H1 (cell line): ENCODE measurements at regions not wholly inside any gene's neighbourhood (a gene's known extent, or its start where the extent isn't known, plus 50 kb on each side); places are given as distances from the start of the nearest gene placed in this dataset.
A peak's percentile ranks its signal among the peaks of the same experiment; 100 is the strongest.

Experiments
- CTCF ChIA-PET: fragments of 300-600 bp; sonication (Branson Sonifier 250); formaldehyde crosslinking; loops from one replicate; lab custom pipeline; 2021; ENCODE audit not compliant: partially characterized antibody; lab: Charles Lee
- POLR2A ChIA-PET: fragments of 300-600 bp; sonication (Branson Sonifier 250); formaldehyde crosslinking; loops from one replicate; lab custom pipeline; 2021; ENCODE audit warnings: inconsistent platforms; ENCODE audit not compliant: partially characterized antibody; lab: Charles Lee
- DNase-seq, 2 experiments: peaks; one replicate each; pipeline versions ENCODE4 v3.0.0 to v3.0.0-alpha.2; 2010 to 2022; ENCODE audit warnings: low spot score in 2 of 2, low read depth in 1 of 2, mixed read lengths in 1 of 2
- FAIRE-seq: peaks from 2 replicates; lab custom pipeline; 2011; peaks lifted over from hg19 to GRCh38; lab: Jason Lieb, UNC
- H2AFZ ChIP-seq: 2 replicates; pipeline ENCODE4 v1.8.1; 2012; ENCODE audit warnings: low read length, inconsistent platforms
- H2AK5ac ChIP-seq: 2 replicates; pipeline ENCODE4 v1.6.1; 2013; ENCODE audit warnings: low read depth, low read length
- H2BK120ac ChIP-seq: replicated peaks from 2 replicates; pipeline ENCODE3; 2013; ENCODE audit warnings: low read depth, low read length, inconsistent platforms
- H2BK12ac ChIP-seq: 2 replicates; pipeline ENCODE4 v1.6.1; 2013; ENCODE audit warnings: low read depth, low read length
- H2BK15ac ChIP-seq: 2 replicates; pipeline ENCODE4 v1.6.1; 2013; ENCODE audit warnings: low read length
- H2BK20ac ChIP-seq: 2 replicates; pipeline ENCODE4 v1.6.1; 2013; ENCODE audit warnings: low read length
- H2BK5ac ChIP-seq: 2 replicates; pipeline ENCODE4 v1.6.1; 2013; ENCODE audit warnings: low read depth, low read length
- H3K14ac ChIP-seq: 2 replicates; pipeline ENCODE4 v1.6.1; 2013; ENCODE audit warnings: inconsistent platforms; ENCODE audit not compliant: insufficient read length
- H3K18ac ChIP-seq: 2 replicates; pipeline ENCODE4 v1.6.1; 2013; ENCODE audit warnings: low read length; ENCODE audit errors: extremely low read depth
- H3K23ac ChIP-seq: 2 replicates; pipeline ENCODE4 v1.6.1; 2013; ENCODE audit warnings: inconsistent platforms; ENCODE audit not compliant: insufficient read length
- H3K23me2 ChIP-seq: 2 replicates; pipeline ENCODE4 v1.6.1; 2013; ENCODE audit warnings: low read depth, low read length
- H3K27ac ChIP-seq: 2 replicates; pipeline ENCODE4 v1.6.1; 2011; ENCODE audit warnings: low read depth, low read length, inconsistent platforms
- H3K27me3 ChIP-seq, 4 experiments: replicated peaks in 1 of 4; 1 replicate in 1 of 4; 2 replicates in 3 of 4; pipeline versions ENCODE4 v1.6.1 to v1.8.1; 2011 to 2013; ENCODE audit warnings: low read length in 3 of 4, mild to moderate bottlenecking in 3 of 4, inconsistent platforms in 2 of 4, mixed read lengths in 2 of 4, moderate library complexity in 1 of 4; ENCODE audit not compliant: control insufficient read depth in 3 of 4, insufficient read depth in 3 of 4; ENCODE audit errors: extremely low read depth in 1 of 4
- H3K36me3 ChIP-seq, 4 experiments: 2 replicates each; pipeline versions ENCODE4 v1.6.1 to v1.8.1; 2011 to 2013; ENCODE audit warnings: mild to moderate bottlenecking in 4 of 4, low read length in 3 of 4, moderate library complexity in 2 of 4, control low read depth in 1 of 4, inconsistent platforms in 1 of 4; ENCODE audit not compliant: insufficient read depth in 4 of 4, control insufficient read depth in 2 of 4
- H3K4ac ChIP-seq: replicated peaks from 2 replicates; pipeline ENCODE3; 2013; ENCODE audit warnings: low read length, low read depth, mixed read lengths, inconsistent platforms; ENCODE audit not compliant: insufficient read length
- H3K4me1 ChIP-seq, 4 experiments: replicated peaks in 1 of 4; 1 replicate in 1 of 4; 2 replicates in 3 of 4; pipeline versions ENCODE4 v1.6.1 to v1.8.1; 2011 to 2013; ENCODE audit warnings: low read length in 3 of 4, inconsistent platforms in 2 of 4, mixed read lengths in 1 of 4; ENCODE audit not compliant: insufficient read depth in 4 of 4, control insufficient read depth in 3 of 4
- H3K4me2 ChIP-seq, 2 experiments: 2 replicates each; pipeline versions ENCODE4 v1.6.1 to v1.8.1; 2011 to 2013; ENCODE audit warnings: low read depth in 2 of 2, low read length in 2 of 2, control low read depth in 1 of 2, inconsistent platforms in 1 of 2, mild to moderate bottlenecking in 1 of 2; ENCODE audit not compliant: insufficient read depth in 1 of 2
- H3K4me3 ChIP-seq, 4 experiments: fragments of 200-600, 300-600 bp in 1 of 4; sonication (generic), shearing (Covaris generic), sonication (Bioruptor Twin) in 1 of 4; 2 replicates each; pipeline versions ENCODE4 v1.5.1 to v1.8.1; 2011 to 2016; ENCODE audit warnings: low read length in 4 of 4, low read depth in 3 of 4, control low read depth in 2 of 4, inconsistent platforms in 2 of 4, mild to moderate bottlenecking in 2 of 4, mixed read lengths in 1 of 4, moderate library complexity in 1 of 4; ENCODE audit not compliant: insufficient read depth in 2 of 4; ENCODE audit errors: extremely low read depth in 1 of 4
- H3K56ac ChIP-seq: replicated peaks from 2 replicates; pipeline ENCODE3; 2013; ENCODE audit warnings: low read depth, mild to moderate bottlenecking, mixed read lengths, low read length, inconsistent platforms; ENCODE audit not compliant: insufficient read length
- H3K79me1 ChIP-seq: 2 replicates; pipeline ENCODE4 v1.6.1; 2013; ENCODE audit warnings: low read depth, low read length, control low read depth
- H3K79me2 ChIP-seq, 2 experiments: 2 replicates each; pipeline versions ENCODE4 v1.6.1 to v1.8.1; 2012 to 2013; ENCODE audit warnings: low read length in 2 of 2, mild to moderate bottlenecking in 2 of 2, inconsistent platforms in 1 of 2; ENCODE audit not compliant: insufficient read depth in 2 of 2, control insufficient read depth in 1 of 2
- H3K9ac ChIP-seq, 4 experiments: replicated peaks in 1 of 4; 1 replicate in 1 of 4; 2 replicates in 3 of 4; pipeline versions ENCODE4 v1.6.1 to v1.8.1; 2011 to 2013; ENCODE audit warnings: low read depth in 3 of 4, low read length in 3 of 4, control low read depth in 2 of 4, mild to moderate bottlenecking in 2 of 4, moderate library complexity in 2 of 4, inconsistent platforms in 1 of 4; ENCODE audit errors: extremely low read depth in 1 of 4
- H3K9me3 ChIP-seq, 2 experiments: 2 replicates each; pipeline versions ENCODE4 v1.6.1 to v1.8.1; 2012 to 2013; ENCODE audit warnings: mild to moderate bottlenecking in 2 of 2, moderate library complexity in 2 of 2, control low read depth in 1 of 2, inconsistent platforms in 1 of 2, low read depth in 1 of 2, low read length in 1 of 2, mixed read lengths in 1 of 2; ENCODE audit not compliant: insufficient read depth in 2 of 2
- H4K20me1 ChIP-seq, 2 experiments: replicated peaks in 1 of 2; 2 replicates each; pipeline versions ENCODE3 to v1.8.1; 2011 to 2013; ENCODE audit warnings: inconsistent platforms in 2 of 2, low read length in 2 of 2, mild to moderate bottlenecking in 1 of 2; ENCODE audit not compliant: insufficient read depth in 2 of 2, control insufficient read depth in 1 of 2
- H4K5ac ChIP-seq: 2 replicates; pipeline ENCODE4 v1.6.1; 2013; ENCODE audit warnings: low read length, low read depth, mixed read lengths, inconsistent platforms; ENCODE audit not compliant: insufficient read length
- H4K8ac ChIP-seq: 2 replicates; pipeline ENCODE4 v1.8.0; 2013; ENCODE audit warnings: mild to moderate bottlenecking, moderate library complexity, low read length, inconsistent platforms; ENCODE audit not compliant: insufficient read depth; ENCODE audit errors: extremely low read depth
- H4K91ac ChIP-seq: replicated peaks from 2 replicates; pipeline ENCODE3; 2013; ENCODE audit warnings: low read length, mixed read lengths, inconsistent platforms; ENCODE audit not compliant: insufficient read length
- CBX8 ChIP-seq: fragments of 300-800, 300-1000 bp; sonication (generic); IDR thresholded peaks from 2 replicates; pipeline ENCODE4 v1.7.1; 2016; ENCODE audit warnings: low read depth, low read length, borderline replicate concordance
- CTCF ChIP-seq, 3 experiments: IDR thresholded peaks; 1 replicate in 2 of 3; 2 replicates in 1 of 3; pipeline versions ENCODE4 v1.5.1 to v1.6.1; 2011; ENCODE audit warnings: low read length in 3 of 3, mild to moderate bottlenecking in 3 of 3, inconsistent platforms in 2 of 3, low read depth in 1 of 3, moderate library complexity in 1 of 3; ENCODE audit not compliant: insufficient read depth in 1 of 3; ENCODE audit errors: control extremely low read depth in 1 of 3
- HDAC2 ChIP-seq, 2 experiments: fragments of 300-600 bp in 1 of 2; sonication (generic) in 1 of 2; IDR thresholded peaks; 2 replicates each; pipeline ENCODE4 v1.6.1; 2011 to 2012; ENCODE audit warnings: low read depth in 2 of 2, low read length in 2 of 2, mild to moderate bottlenecking in 2 of 2, moderate library complexity in 2 of 2, borderline replicate concordance in 1 of 2, inconsistent platforms in 1 of 2
- MAX ChIP-seq: IDR thresholded peaks from 2 replicates; pipeline ENCODE4 v1.6.1; 2012; ENCODE audit warnings: inconsistent platforms
- RAD21 ChIP-seq, 2 experiments: IDR thresholded peaks in 1 of 2; conservative IDR thresholded peaks in 1 of 2; 2 replicates each; pipeline ENCODE4 v1.6.1; 2011; ENCODE audit warnings: low read depth in 2 of 2, low read length in 2 of 2, improper control_type of control experiment in 1 of 2, inconsistent platforms in 1 of 2, mild to moderate bottlenecking in 1 of 2, moderate library complexity in 1 of 2
- TBP ChIP-seq: IDR thresholded peaks from 2 replicates; pipeline ENCODE4 v1.6.1; 2011; ENCODE audit warnings: low read depth, low read length, improper control_type of control experiment
- YY1 ChIP-seq: IDR thresholded peaks from 2 replicates; pipeline ENCODE4 v1.6.1; 2011; ENCODE audit warnings: low read depth, mild to moderate bottlenecking, low read length
- WGBS, 2 experiments: shearing (Covaris generic) in 1 of 2; methylation state at CpG; one replicate each; pipeline versions ENCODE4 v1.1.6 to v1.1.7; 2013 to 2015; ENCODE audit warnings: low lambda C conversion rate in 2 of 2, mixed read lengths in 2 of 2, inconsistent platforms in 1 of 2, low coverage in 1 of 2, missing lambda C conversion rate in 1 of 2; ENCODE audit not compliant: insufficient replicate concordance in 2 of 2, insufficient coverage in 1 of 2, insufficient read length in 1 of 2; ENCODE audit errors: extremely low coverage in 1 of 2, missing lambda C conversion rate in 1 of 2; 5-methylcytosine and 5-hydroxymethylcytosine counted together

- WGBS, 2 experiments = 84% methylated on average over 12 of the region's 13 CpGs; no CpG with 5 or more reads in 1 of the 2 experiments
- no peaks in the 10 kb centered on the region for H3K36me3 ChIP-seq
- no peak overlapping the region for H3K14ac ChIP-seq
- no peak overlapping the region for H3K18ac ChIP-seq
- H3K4ac ChIP-seq = no peak overlapping the region
- H3K23ac ChIP-seq = no peak overlapping the region
- no peak overlapping the region; a peak in 1 of 7 replicates for H3K9ac ChIP-seq
- no peaks in the 10 kb centered on the region for H4K20me1 ChIP-seq
- H2BK20ac ChIP-seq = no peak overlapping the region
- H3K4me3 ChIP-seq = no peak overlapping the region
- H3K79me2 ChIP-seq = no peaks in the 10 kb centered on the region
- no peak overlapping the region for H2BK12ac ChIP-seq
- no peaks in the 10 kb centered on the region for H3K9me3 ChIP-seq
- H2BK5ac ChIP-seq = no peak overlapping the region
- FAIRE-seq (no peak), DNase-seq (peak in 1 of 2 experiments; percentile 60)
- no peak overlapping the region for H4K91ac ChIP-seq
- H3K56ac ChIP-seq = no peak overlapping the region
- CTCF ChIA-PET = interaction anchor here (2.2 kb wide), 1 partner anchor 10 kb away, joined by 6 read pairs; no protein-coding TSS in a partner anchor
- no peak overlapping the region for H2BK120ac ChIP-seq
- H2AFZ ChIP-seq = no peak overlapping the region
- no peaks in the 10 kb centered on the region for H3K27me3 ChIP-seq
- no peak overlapping the region for H3K4me2 ChIP-seq
- H3K27ac ChIP-seq = no peak overlapping the region
- H2BK15ac ChIP-seq = no peak overlapping the region
- H3K4me1 ChIP-seq = no peaks in the 10 kb centered on the region
- H4K5ac ChIP-seq = no peak overlapping the region
- POLR2A ChIA-PET = no interaction called here
- no peaks in the 10 kb centered on the region for H3K79me1 ChIP-seq
- no peaks in the 10 kb centered on the region for H3K23me2 ChIP-seq
- no peak overlapping the region for H4K8ac ChIP-seq
- no peak overlapping the region for H2AK5ac ChIP-seq
- TF ChIP-seq HDAC2 (IDR thresholded peaks at IDR 0.05; ENCODE audit: borderline replicate concordance in 1 of 2, low read depth in 2 of 2, low read length in 2 of 2) (no peak), CTCF (IDR thresholded peaks at IDR 0.05; ENCODE audit: control extremely low read depth in 1 of 3, insufficient read depth in 1 of 3, low read depth in 1 of 3, low read length in 3 of 3) (peak; percentile 47 to 63 (median 62)), RAD21 (IDR thresholded peaks at IDR 0.05 in 1 of 2, conservative IDR thresholded peaks at IDR 0.05 in 1 of 2; ENCODE audit: low read depth in 2 of 2, low read length in 2 of 2) (peak; percentile 37 to 56; a peak in 3 of 4 replicates), YY1 (0 out of 2 replicates have a peak, but pooled peaks have one; percentile 17), TBP (no peak), MAX (0 out of 2 replicates have a peak, but pooled peaks have one; percentile 25), CBX8 (no peak)
- TF ChIP-seq, all 59 proteins: peak for 4
These were observed 60.0 kb upstream of the AJAP1 start for GRCh38 chr1:4594286-4594991.
